K562 (cell line): ENCODE measurements at regions not wholly inside any gene's neighbourhood (a gene's known extent, or its start where the extent isn't known, plus 50 kb on each side); places are given as distances from the start of the nearest gene placed in this dataset.
A peak's percentile ranks its signal among the peaks of the same experiment; 100 is the strongest.

Experiments
- ATAC-seq: fragments of 200-7000 bp; cut with Tn5 transposase; 3 replicates; pipeline ENCODE4 v1.9.1; 2020; ENCODE audit warnings: moderate library complexity
- BruUV-seq: library from RNA; stranded (reverse); fragments of 400-500 nt; replicated peaks from 2 replicates; lab custom pipeline; 2021; lab: Mats Ljungman, UMichigan
- CTCF ChIA-PET: fragments of 300-600 bp; formaldehyde crosslinking; extraction: SDS; loops from one replicate; lab custom pipeline; 2021; ENCODE audit warnings: low intra/inter-chr PET ratio; lab: Yijun Ruan, JAX
- POLR2A ChIA-PET: fragments of 300-600, 350-650 bp; sonication (Branson Sonifier 250); formaldehyde crosslinking; extraction: SDS; loops from one replicate; lab custom pipeline; 2021; ENCODE audit warnings: antibody characterized with exemption, inconsistent platforms; lab: Yijun Ruan, JAX
- DNase-seq, 4 experiments: peaks; one replicate each; pipeline versions ENCODE4 v3.0.0 to v3.0.0-alpha.2; 2011 to 2018; ENCODE audit warnings: low spot score in 3 of 4, mixed read lengths in 3 of 4; ENCODE audit errors: extremely low read depth in 1 of 4
- FAIRE-seq: peaks from 2 replicates; lab custom pipeline; 2011; peaks lifted over from hg19 to GRCh38; lab: Jason Lieb, UNC
- H2AFZ ChIP-seq: 2 replicates; pipeline ENCODE4 v1.6.0; 2011; ENCODE audit warnings: low read depth, low read length, control low read depth, inconsistent platforms
- H3K27ac ChIP-seq: fragments of 200-600 bp; 3 replicates; pipeline ENCODE4 v1.8.0; 2011; ENCODE audit warnings: low read depth, mild to moderate bottlenecking, control low read depth, inconsistent platforms, low read length, moderate library complexity, mixed read lengths; ENCODE audit errors: extremely low read depth
- H3K27me3 ChIP-seq, 2 experiments: fragments of 300-600 bp in 1 of 2; 2 replicates in 1 of 2; 3 replicates in 1 of 2; pipeline versions ENCODE4 v1.6.0 to v1.8.0; 2011; ENCODE audit warnings: inconsistent platforms in 2 of 2, low read length in 2 of 2, mild to moderate bottlenecking in 1 of 2, mixed read lengths in 1 of 2, moderate library complexity in 1 of 2; ENCODE audit not compliant: control insufficient read depth in 2 of 2, insufficient read depth in 2 of 2
- H3K36me3 ChIP-seq: fragments of 300-600 bp; 3 replicates; pipeline ENCODE4 v1.8.0; 2011; ENCODE audit warnings: mild to moderate bottlenecking, low read length, inconsistent platforms; ENCODE audit not compliant: control insufficient read depth, insufficient read depth
- H3K4me1 ChIP-seq, 2 experiments: fragments of 200-600 bp in 1 of 2; replicated peaks in 1 of 2; 2 replicates in 1 of 2; 3 replicates in 1 of 2; pipeline versions ENCODE4 v1.5.1 to v1.8.0; 2011; ENCODE audit warnings: inconsistent platforms in 2 of 2, low read length in 2 of 2, mild to moderate bottlenecking in 1 of 2, mixed read lengths in 1 of 2, moderate library complexity in 1 of 2; ENCODE audit not compliant: control insufficient read depth in 2 of 2, insufficient read depth in 2 of 2
- H3K4me2 ChIP-seq: 2 replicates; pipeline ENCODE4 v1.6.1; 2011; ENCODE audit warnings: low read length, control low read depth, inconsistent platforms, mixed read lengths; ENCODE audit not compliant: insufficient read depth
- H3K4me3 ChIP-seq: fragments of 200-600 bp; sonication (generic), shearing (Covaris generic); 2 replicates; pipeline ENCODE4 v1.5.1; 2016; ENCODE audit warnings: control low read depth, inconsistent platforms
- H3K79me2 ChIP-seq: fragments of 200-600 bp; 3 replicates; pipeline ENCODE4 v1.8.0; 2011; ENCODE audit warnings: low read length, inconsistent platforms; ENCODE audit not compliant: control insufficient read depth, insufficient read depth
- H3K9ac ChIP-seq, 2 experiments: 2 replicates each; pipeline versions ENCODE4 v1.6.0 to v1.6.1; 2011; ENCODE audit warnings: low read depth in 2 of 2, low read length in 2 of 2, control low read depth in 1 of 2, inconsistent platforms in 1 of 2, mild to moderate bottlenecking in 1 of 2, mixed read lengths in 1 of 2; ENCODE audit not compliant: insufficient read depth in 1 of 2
- H3K9me1 ChIP-seq: one replicate; pipeline ENCODE4 v1.6.0; 2011; ENCODE audit warnings: inconsistent platforms, mild to moderate bottlenecking, low read length, moderate library complexity; ENCODE audit not compliant: control insufficient read depth, insufficient read depth
- H3K9me3 ChIP-seq: replicated peaks from 2 replicates; pipeline ENCODE4 v1.5.1; 2011; ENCODE audit warnings: low read depth, low read length, inconsistent platforms; ENCODE audit not compliant: control insufficient read depth, insufficient read depth
- H4K20me1 ChIP-seq: replicated peaks from 2 replicates; pipeline ENCODE4 v1.6.1; 2011; ENCODE audit warnings: low read length, inconsistent platforms, mixed read lengths; ENCODE audit not compliant: control insufficient read depth, insufficient read depth
- CHD2 ChIP-seq: IDR thresholded peaks from 2 replicates; pipeline ENCODE4 v1.6.1; 2011; ENCODE audit warnings: low read depth, low read length
- DNMT1 ChIP-seq: fragments of 450-650 bp; IDR thresholded peaks from 2 replicates; pipeline ENCODE4 v1.6.1; 2016; ENCODE audit warnings: antibody characterized with exemption, mild to moderate bottlenecking
- FOS ChIP-seq: IDR thresholded peaks from 3 replicates; pipeline ENCODE4 v1.6.1; 2011; ENCODE audit not compliant: insufficient read length; ENCODE audit errors: extremely low read depth
- FOXA1 ChIP-seq: fragments of 450-650 bp; IDR thresholded peaks from 2 replicates; pipeline ENCODE4 v1.6.1; 2016; ENCODE audit warnings: mild to moderate bottlenecking, borderline replicate concordance
- PHF21A ChIP-seq: fragments of 450-650 bp; IDR thresholded peaks from 2 replicates; pipeline ENCODE4 v1.6.1; 2017; ENCODE audit warnings: low read depth, borderline replicate concordance
- PRMT5 ChIP-seq: sonication (generic); formaldehyde crosslinking; IDR thresholded peaks from 2 replicates; pipeline ENCODE4 v1.5.0; 2020; ENCODE audit warnings: missing genetic modification reagents
- RBM14 ChIP-seq: fragments of 200-400 bp; formaldehyde crosslinking; IDR thresholded peaks from 2 replicates; pipeline ENCODE4 v1.6.1; 2018; ENCODE audit warnings: low read depth, mild to moderate bottlenecking, low read length, moderate library complexity, borderline replicate concordance; ENCODE audit not compliant: insufficient read depth
- SP1 ChIP-seq: sonication (generic); formaldehyde crosslinking; IDR thresholded peaks from 2 replicates; pipeline ENCODE4 v1.8.1; 2022; ENCODE audit warnings: mild to moderate bottlenecking, missing genetic modification reagents
- STAT5A ChIP-seq: IDR thresholded peaks from 2 replicates; pipeline ENCODE4 v1.6.1; 2012; ENCODE audit warnings: low read length, inconsistent platforms, borderline replicate concordance
- TARDBP ChIP-seq: fragments of 450-650 bp; IDR thresholded peaks from 2 replicates; pipeline ENCODE4 v1.6.1; 2016
- TEAD4 ChIP-seq, 2 experiments: sonication (generic) in 1 of 2; formaldehyde crosslinking in 1 of 2; IDR thresholded peaks; 2 replicates each; pipeline versions ENCODE4 v1.6.1 to v1.8.0; 2012 to 2022; ENCODE audit warnings: borderline replicate concordance in 1 of 2, inconsistent platforms in 1 of 2, low read length in 1 of 2, mild to moderate bottlenecking in 1 of 2, missing genetic modification reagents in 1 of 2
- THRAP3 ChIP-seq: fragments of 450-650 bp; IDR thresholded peaks from 2 replicates; pipeline ENCODE4 v1.6.1; 2016; ENCODE audit warnings: mild to moderate bottlenecking, inconsistent platforms, borderline replicate concordance
- ZNF408 ChIP-seq: fragments of 250-450 bp; sonication (Bioruptor Pico); IDR thresholded peaks from 2 replicates; pipeline ENCODE4 v1.4.0; 2020; ENCODE audit warnings: low read depth, mild to moderate bottlenecking, moderate library complexity
- ZNF592 ChIP-seq: fragments of 450-650 bp; IDR thresholded peaks from 2 replicates; pipeline ENCODE4 v1.6.1; 2017; ENCODE audit warnings: antibody characterized with exemption, mild to moderate bottlenecking
- ZNF740 ChIP-seq, 3 experiments: fragments of 200-800 bp in 1 of 3; sonication (Bioruptor generic) in 1 of 3; sonication (generic) in 1 of 3; formaldehyde crosslinking in 1 of 3; IDR thresholded peaks; 2 replicates each; pipeline versions ENCODE4 v1.6.1 to v1.8.0; 2016 to 2022; ENCODE audit warnings: mild to moderate bottlenecking in 2 of 3, missing compliant biosample characterization in 2 of 3, missing genetic modification characterization in 2 of 3, missing genetic modification reagents in 1 of 3
- ZNF766 ChIP-seq: fragments of 200-800 bp; sonication (Bioruptor generic); conservative IDR thresholded peaks from 2 replicates; pipeline ENCODE4 v1.6.1; 2016; ENCODE audit warnings: missing genetic modification characterization, missing compliant biosample characterization
- WGBS: fragments of 100-300 bp; shearing (Covaris generic); methylation state at CpG from one replicate; pipeline ENCODE4 v1.1.6; 2016; ENCODE audit warnings: low coverage, mixed read lengths; ENCODE audit not compliant: insufficient coverage; ENCODE audit errors: missing lambda C conversion rate; 5-methylcytosine and 5-hydroxymethylcytosine counted together
- in situ Hi-C: fragments of 300-500 bp; cut with MboI; formaldehyde crosslinking; loops from 4 replicates; pipeline ENCODE4 v1.15.0; 2018; ENCODE audit warnings: inconsistent platforms, mixed read lengths
- intact Hi-C: fragments of 100-400 bp; cut with micrococcal nuclease; formaldehyde crosslinking; loops from 2 replicates; pipeline ENCODE4 v1.14.2; 2022

- FAIRE-seq (peak; percentile 73), DNase-seq (peak; percentile 13 to 64 (median 36)), ATAC-seq (peak; percentile 89)
- Histone ChIP-seq H3K4me1 (peaks cover 8 to 28% of the 10 kb centered on the region in 2 experiments; a peak in 3 of 5 replicates), H3K79me2 (no peaks in the 10 kb centered on the region), H2AFZ (peak overlapping the region; percentile 92), H3K36me3 (no peaks in the 10 kb centered on the region), H3K4me2 (peak overlapping the region; percentile 65), H4K20me1 (no peaks in the 10 kb centered on the region), H3K27me3 (no peaks in the 10 kb centered on the region), H3K9me3 (no peaks in the 10 kb centered on the region), H3K4me3 (no peak overlapping the region), H3K9ac (peak overlapping the region in 1 of 2 experiments; percentile 63; a peak in 2 of 4 replicates), H3K9me1 (no peaks in the 10 kb centered on the region), H3K27ac (peak overlapping the region; percentile 96)
- BruUV-seq = no TSS peak
- intact Hi-C loops = no loop called here
- CTCF ChIA-PET = no interaction called here
- in situ Hi-C loops = no loop called here
- POLR2A ChIA-PET = no interaction called here
- WGBS = 4% methylated on average over 5 of the region's 5 CpGs
- no peak for TF ChIP-seq RBM14
- TF ChIP-seq CHD2 = no peak
- TF ChIP-seq STAT5A = 0 out of 2 replicates have a peak, but pooled peaks have one; percentile 13
- TF ChIP-seq FOS = no peak
- TF ChIP-seq FOXA1 = no peak
- TF ChIP-seq ZNF740 (CRISPR knock-in tag; IDR thresholded peaks at IDR 0.05) = no peak
- TF ChIP-seq ZNF740 (tag; IDR thresholded peaks at IDR 0.05) = no peak
- no peak for TF ChIP-seq ZNF408 (CRISPR knock-in tag)
- TF ChIP-seq TEAD4 (IDR thresholded peaks at IDR 0.05; ENCODE audit: low read length) = peak; percentile 76
- no peak for TF ChIP-seq TEAD4 (CRISPR knock-in tag; IDR thresholded peaks at IDR 0.05; ENCODE audit: borderline replicate concordance)
- no peak for TF ChIP-seq DNMT1
- no peak for TF ChIP-seq PHF21A
- no peak for TF ChIP-seq PRMT5 (CRISPR knock-in tag)
- peak; percentile 35; the same call in 1 of the 2 replicates for TF ChIP-seq ZNF766 (CRISPR knock-in tag)
- no peak for TF ChIP-seq SP1 (CRISPR knock-in tag)
- no peak for TF ChIP-seq THRAP3
- TF ChIP-seq TARDBP = no peak
- peak; percentile 35; the same call in 1 of the 2 replicates for TF ChIP-seq ZNF592
Measured at GRCh38 chr13:73464758-73465616, 406.2 kb downstream of the KLF5 start.
